Dedifferentiated amniotic fluid mesenchymal stem cell (primary cell): ENCODE measurements at regions not wholly inside any gene's neighbourhood (a gene's known extent, or its start where the extent isn't known, plus 50 kb on each side); places are given as distances from the start of the nearest gene placed in this dataset.
"Not testable (repeated sequence)": the region's sequence is repeated elsewhere in the genome, so short reads cannot be mapped to it uniquely, and the experiment has no call there.

Experiments
- DNase-seq: peaks from one replicate; pipeline ENCODE4 v3.0.0-alpha.2; 2016; ENCODE audit errors: extremely low spot score

DNA sequence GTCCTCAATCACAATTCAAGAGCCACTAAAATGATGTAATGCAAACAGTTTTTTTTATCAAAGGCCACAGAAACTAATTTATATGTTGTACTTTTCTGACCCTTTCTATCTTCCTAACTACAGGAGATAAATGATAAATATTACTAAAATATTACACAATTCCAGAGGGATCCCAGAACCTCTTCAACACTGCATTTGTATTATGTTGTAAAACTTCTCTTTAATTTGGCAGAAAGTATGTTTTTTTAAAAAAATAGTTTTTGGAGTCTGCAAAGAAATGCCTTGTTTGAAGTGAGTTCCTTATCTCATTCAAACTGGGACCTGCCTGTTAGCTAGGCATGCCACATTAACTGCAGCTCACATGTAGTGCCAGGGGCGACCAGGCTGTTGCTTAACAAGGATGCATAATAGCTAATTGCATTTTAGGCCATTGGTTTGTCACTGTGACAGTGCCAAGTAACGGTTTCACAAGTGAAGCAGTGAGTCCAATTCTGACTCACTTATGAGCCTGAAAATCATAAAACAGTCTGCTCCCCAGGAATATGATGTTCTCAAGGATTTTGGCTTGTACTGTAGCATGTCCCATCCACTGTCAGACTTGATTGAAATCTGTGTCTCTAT, 266.9 kb downstream of the KTN1 start:
- no peak for DNase-seq

DNA sequence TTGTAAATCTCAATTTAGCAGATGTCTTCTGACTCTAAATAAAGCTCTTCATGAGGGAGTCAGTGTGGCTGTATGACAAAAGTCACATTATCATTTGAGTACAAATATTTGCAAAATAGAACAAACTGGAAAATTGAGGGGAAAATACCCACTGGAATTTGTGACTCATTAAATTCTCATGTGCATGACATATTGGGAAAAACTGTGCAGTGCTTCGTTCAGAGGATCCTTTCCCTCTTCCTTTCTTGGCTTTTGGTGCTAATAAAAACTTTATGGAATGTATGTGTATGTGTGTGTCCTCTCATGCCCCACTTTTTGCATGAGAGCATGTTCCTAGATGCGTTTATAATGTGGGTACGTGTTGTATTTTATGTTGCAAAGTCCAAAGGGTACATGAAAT, 267.8 kb downstream of the KTN1 start:
- peak; percentile 34 for DNase-seq

DNA sequence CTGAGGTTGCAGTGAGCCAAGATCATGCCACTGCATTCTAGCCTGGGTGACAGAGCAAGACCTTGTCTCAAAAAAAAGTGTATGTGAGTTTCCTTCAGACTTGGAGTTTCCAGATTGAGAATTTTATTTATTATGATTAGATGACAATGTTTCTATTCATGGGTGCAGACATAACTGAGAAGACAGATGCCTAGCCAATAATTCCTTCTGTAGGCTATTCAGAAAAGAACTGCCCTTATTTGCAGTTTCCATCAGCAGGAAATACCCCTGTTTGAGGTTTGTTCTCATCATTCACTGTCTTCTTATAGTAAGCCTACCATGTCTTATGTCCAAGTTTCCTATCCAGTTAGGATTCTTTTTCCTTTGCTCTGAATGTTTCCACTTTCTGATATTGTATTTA, 269.0 kb downstream of the KTN1 start:
- DNase-seq = no peak

GRCh38 chr14:55849833-55850232, 268.4 kb upstream of the PELI2 start:
- no peak for DNase-seq

GRCh38 chr14:55850825-55851241, 267.4 kb upstream of the PELI2 start:
- DNase-seq = peak; percentile 74

DNA sequence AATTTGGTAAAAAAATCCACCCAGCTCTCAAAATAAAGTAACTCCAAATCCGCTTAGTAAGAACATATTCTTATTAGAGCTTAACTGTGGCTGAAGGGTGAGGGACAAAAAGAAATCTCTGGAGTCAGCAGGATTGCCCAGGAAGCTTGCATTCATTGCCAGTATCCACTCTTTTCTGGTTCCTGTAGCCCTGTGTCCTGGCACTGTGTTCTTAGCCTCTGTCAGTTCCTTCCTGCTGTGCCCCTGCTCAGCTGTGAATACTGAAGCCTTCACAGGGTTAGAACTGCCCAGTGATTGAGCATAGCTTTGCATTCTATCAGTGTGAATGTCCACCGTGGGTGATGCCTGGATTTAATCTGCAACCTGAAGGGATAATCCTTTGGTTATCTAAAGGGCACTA, 266.9 kb upstream of the PELI2 start:
- DNase-seq = no peak

GRCh38 chr14:55851961-55852360, 266.2 kb upstream of the PELI2 start:
- no peak for DNase-seq

DNA sequence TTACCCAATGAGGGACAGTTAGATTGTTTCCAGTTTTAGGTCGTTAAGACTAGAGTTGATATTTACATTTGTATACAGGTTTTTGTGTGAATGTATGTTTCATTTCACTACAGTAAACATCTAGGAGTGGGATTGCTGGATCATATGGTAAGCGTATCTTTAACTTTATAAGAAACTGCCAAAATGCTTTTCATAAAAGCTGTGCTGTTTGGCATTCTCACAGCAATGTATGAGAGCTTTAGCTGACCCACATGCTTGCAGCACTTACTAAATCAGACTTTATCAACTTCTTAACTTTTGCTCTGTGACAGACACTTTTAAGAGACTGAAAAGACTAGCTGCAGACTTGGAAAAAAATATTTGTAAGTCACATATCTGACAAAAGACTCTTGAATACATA, 262.5 kb upstream of the PELI2 start:
- DNase-seq = no peak

DNA sequence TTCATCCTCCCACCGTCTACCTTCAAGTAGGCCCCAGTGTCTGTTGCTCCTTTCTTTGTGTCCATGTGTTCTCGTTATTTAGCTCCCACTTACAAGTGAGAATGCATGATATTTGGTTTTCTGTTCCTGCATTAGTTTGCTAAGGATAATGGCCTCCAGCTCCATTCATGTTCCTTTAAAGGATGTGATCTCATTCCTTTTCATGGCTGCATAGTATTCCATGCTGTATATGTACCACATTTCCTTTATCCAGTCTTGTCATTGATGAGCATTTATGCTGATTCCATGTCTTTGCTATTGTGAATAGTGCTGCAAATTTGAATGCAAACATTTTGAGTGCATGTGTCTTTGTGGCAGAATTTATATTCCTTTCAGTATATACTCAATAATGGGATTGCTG, 259.6 kb upstream of the PELI2 start:
- DNase-seq = no peak

GRCh38 chr14:55861561-55861960, 256.6 kb upstream of the PELI2 start:
- not testable (repeated sequence) for DNase-seq

DNA sequence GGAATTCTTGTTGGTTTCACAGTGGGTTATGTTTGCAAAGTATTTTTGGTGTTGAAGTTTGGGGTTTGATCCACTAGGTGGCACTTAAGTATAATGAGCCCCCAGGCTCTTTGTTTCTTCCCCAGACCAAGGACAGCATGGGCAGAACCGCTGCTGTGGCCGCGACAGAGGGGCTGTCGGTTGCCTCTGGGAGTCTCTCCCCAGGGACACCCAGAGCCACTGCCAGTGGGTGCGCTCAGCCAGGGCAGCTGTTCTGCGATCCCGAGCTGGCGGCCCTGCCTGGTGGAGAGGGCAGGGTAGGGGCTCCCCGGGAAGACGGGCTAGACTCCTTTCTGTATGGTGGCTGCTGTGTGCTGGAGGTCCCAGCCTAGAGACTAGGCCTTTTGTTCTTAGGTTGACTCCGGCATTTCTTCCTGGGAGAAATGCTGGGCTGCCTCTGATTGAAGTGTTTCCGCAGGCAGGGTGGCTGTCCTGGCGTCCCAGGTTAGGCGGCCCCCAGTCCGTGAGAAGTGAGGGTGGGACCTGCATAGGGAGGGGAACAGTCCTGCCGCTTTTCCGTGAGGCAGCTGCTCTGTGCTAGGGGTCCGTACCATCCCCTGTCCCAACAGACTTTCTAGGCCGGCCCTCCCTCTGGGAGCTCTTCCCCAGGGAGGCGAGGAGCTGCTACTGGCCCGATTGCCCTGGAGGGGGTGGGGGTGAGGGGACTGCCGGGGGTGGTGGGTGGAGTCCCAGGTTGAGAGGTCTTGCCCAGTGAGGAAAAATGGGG, 253.1 kb upstream of the PELI2 start:
- DNase-seq = no peak

DNA sequence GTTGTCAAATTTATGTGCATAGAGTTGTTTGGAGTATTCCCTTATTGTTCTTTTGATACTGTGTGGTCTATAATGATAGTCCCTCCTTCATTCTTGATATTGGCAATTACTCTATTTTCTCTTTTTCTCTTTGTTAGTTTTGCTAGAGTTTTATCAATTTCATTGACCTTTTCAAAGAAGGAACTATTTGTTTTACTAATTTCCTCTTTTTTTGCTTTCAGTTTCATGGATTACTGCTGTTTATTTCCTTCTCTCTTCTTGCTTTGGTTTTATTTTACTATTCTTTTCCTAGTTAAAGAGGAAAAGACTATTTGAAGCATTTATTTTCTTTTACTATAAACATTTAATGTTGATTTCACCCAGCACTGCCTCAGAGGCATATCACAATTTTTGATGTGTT, 250.9 kb upstream of the PELI2 start:
- DNase-seq = no peak

DNA sequence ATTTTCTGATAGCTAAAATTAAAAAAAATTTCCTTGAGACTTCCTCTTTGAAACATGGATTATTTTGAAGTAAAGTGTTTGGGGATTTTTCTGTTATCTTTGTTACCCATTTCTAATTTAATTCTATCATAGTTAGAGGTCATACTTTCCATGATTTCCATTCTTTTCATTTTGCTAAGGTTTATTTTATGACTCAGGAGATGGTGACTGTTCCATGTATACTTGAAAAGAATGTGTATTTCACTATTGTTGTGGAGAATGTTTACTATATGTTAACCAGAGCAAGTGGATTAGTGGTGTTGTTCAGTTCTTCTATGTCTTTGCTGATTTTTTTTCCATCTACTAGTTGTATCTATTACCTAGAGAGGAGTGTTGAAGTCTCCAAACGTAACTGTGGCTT, 250.5 kb upstream of the PELI2 start:
- peak; percentile 38 for DNase-seq

DNA sequence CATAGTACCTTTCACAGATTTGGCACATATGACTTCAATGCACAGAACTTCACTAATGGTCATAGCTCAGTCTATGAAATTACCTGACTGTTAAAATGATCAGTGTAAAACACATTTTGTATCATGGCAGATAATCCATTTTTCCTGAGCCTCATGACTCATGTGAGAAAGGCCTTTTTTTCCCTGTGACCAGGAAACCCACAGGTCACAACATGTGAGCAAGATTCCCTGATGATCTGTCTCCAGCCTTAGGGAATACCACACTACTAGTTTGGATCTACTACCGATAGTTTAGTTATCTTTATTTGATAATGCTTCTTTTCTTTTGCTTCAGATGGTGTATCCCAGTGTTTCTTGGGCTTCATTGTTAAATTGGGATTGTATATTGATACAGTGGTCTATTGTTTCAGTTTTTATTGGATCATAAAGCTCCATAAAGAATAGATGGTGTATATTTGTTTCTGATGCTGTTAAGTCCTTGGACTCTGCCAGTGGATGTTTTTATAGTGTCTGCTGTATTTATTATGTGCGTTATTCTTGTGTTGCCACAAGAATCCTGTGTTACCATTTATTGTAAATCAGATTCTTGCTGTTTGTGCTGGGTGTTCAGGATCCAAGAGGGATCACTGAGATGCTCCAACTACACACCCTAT, 248.7 kb upstream of the PELI2 start:
- DNase-seq = no peak

DNA sequence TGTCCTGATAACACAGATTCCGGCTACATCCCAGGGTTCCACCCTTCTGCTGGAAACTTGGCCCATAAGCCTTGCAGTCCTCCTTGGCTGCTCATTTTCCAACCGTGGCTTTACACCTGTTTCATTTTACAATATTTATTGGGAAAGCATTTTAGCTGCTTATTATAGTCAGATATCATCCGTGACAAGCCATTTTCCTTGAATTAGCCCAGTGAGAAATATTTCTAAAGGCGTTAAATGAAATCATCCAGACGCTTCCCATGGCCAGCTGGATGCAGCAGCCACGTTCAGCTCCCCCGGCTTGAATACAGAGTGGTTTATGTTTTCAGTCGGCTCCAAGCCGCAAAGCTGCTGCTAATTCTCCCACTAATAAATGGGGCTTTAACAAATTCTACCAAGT, 245.0 kb upstream of the PELI2 start:
- no peak for DNase-seq

DNA sequence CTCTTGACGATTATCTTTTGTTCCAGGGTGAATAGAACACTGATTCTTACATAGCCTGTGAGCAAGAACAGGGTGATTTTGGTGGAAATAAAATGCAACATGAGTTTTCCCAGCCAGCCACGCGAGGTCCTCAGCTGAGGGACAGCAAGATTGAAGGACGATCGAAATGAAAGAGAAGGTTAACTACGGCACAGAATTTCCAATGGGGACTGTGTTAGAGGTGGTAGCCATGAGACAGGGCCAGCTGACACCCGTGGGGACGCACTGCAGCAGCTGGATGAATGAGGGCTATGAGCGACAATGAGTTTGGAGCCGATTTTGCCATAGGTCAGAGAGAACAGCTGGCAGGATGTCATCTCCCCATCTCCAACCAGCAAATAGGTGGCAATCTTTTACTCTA, 243.4 kb upstream of the PELI2 start:
- no peak for DNase-seq

DNA sequence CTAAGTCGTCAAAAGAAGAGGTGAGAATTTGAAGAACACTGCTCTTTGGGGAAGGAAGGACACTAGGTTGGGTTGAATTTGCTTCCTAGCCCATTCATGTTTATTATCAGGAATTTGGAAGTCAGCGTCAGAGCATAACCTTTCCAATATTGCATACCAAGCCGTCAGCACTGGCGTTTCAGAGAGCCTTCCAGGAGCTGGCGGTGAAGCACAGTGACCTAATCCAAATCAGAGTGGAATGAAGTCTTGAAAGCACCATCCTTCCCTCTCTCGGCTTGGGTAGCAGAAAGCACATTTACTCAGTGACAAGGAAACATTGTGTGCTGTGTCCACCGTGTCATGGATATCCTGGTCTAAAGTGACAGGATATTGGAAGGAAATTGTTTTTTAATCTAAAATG, 240.3 kb upstream of the PELI2 start:
- no peak for DNase-seq

DNA sequence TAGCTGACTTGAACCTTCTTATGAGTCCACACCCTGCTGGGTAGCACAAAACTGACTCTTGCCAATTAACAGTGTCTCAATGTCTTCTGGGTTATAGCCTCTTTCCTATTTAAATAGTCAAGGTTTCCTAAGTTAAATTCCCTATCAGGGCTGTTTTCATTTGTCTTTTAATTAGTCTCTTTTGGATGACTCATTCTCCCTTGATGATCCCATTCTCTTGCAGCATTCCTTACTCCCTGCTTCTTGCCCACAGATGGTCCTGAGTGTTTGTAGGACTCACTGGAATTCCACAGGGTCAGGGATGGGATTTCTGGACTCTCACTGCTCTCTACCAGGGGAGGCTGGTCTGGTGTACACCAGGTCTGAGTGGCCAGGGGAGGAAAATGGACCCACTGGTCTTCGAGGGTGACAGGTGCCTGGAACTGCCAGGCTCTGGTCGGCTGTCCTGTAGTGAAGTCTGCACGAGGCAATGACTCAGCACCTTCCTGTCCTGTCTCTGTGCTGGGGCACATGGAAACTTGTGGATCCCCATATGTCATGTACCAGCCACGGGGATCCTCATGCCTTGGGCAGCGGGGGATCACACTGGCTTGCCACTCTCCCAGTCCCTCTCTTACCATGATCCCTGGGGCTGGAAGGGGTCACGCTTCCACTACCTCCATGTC, 236.5 kb upstream of the PELI2 start:
- no peak for DNase-seq

- no peak for DNase-seq
These were observed 233.4 kb upstream of the PELI2 start for GRCh38 chr14:55884819-55885218.

DNA sequence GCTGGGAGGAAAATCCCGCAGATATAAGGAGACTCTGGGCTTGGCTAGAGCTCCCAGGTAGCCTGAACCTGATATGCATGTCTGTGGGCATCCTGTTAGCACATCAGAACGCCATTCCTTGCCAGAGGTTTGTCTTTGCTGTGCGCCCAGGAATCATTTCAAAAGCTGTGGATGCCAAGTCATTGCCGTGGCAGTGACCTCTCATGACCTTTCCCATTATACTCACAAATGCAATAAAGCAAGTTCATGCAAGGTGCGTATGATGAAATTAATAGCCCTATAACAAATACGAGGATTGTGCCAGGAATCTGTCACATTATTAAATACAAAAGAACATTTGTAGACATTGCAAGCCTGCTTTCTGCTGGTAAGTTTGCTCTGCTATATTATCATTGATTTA, 229.1 kb upstream of the PELI2 start:
- DNase-seq = no peak

- no peak for DNase-seq
These were observed 226.5 kb upstream of the PELI2 start for GRCh38 chr14:55891692-55892091.

GRCh38 chr14:55892906-55893305, 225.3 kb upstream of the PELI2 start:
- no peak for DNase-seq

- no peak for DNase-seq
These were observed 224.5 kb upstream of the PELI2 start for GRCh38 chr14:55893705-55894104.
